ENCODE measurements at regions not wholly inside any gene's neighbourhood (a gene's known extent, or its start where the extent isn't known, plus 50 kb on each side); places are given as distances from the start of the nearest gene placed in this dataset.

- TF ChIP-seq CTCF (IDR thresholded peaks at IDR 0.05; ENCODE audit: extremely low read depth, missing control alignments): no peak
- DNase-seq (ENCODE audit: low spot score): no peak
Measured at GRCh38 chr6:165119231-165120020, 190.0 kb downstream of the C6orf118 start.

- no peak for TF ChIP-seq CTCF (IDR thresholded peaks at IDR 0.05; ENCODE audit: extremely low read depth, missing control alignments)
- no peak for DNase-seq (ENCODE audit: low spot score)
Measured at GRCh38 chr6:165118736-165119135, 190.7 kb downstream of the C6orf118 start.

DNA sequence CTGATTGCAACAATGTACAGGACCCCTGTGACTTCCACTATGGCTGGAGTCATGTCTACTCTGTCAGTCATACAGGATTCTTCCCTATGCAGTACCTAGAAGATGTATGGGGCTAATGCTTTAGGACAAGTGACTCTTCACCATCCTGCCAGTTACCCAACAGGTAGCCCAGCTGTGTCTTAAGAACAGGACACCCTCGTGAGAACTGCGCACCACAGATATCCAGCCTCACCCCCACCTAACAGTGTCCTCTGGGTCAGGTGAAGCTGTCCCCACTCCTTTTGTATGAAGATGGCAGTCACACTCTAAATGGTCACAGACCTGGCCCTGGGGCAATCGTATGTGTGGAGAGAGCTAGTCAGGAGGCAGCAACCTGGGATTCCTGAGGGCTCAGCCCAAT, 191.6 kb downstream of the C6orf118 start:
- no peak for DNase-seq (ENCODE audit: low spot score)

GRCh38 chr6:165117121-165117520, 192.3 kb downstream of the C6orf118 start:
- no peak for DNase-seq (ENCODE audit: low spot score)
- no peak for TF ChIP-seq CTCF (IDR thresholded peaks at IDR 0.05; ENCODE audit: extremely low read depth, missing control alignments)

More for the DNA sequence above, 191.6 kb downstream of the C6orf118 start:
- no peak for TF ChIP-seq CTCF (IDR thresholded peaks at IDR 0.05; ENCODE audit: extremely low read depth, missing control alignments)

GRCh38 chr6:165110860-165111259, 198.5 kb downstream of the C6orf118 start:
- DNase-seq (ENCODE audit: low spot score): no peak
- no peak for TF ChIP-seq CTCF (IDR thresholded peaks at IDR 0.05; ENCODE audit: extremely low read depth, missing control alignments)

DNA sequence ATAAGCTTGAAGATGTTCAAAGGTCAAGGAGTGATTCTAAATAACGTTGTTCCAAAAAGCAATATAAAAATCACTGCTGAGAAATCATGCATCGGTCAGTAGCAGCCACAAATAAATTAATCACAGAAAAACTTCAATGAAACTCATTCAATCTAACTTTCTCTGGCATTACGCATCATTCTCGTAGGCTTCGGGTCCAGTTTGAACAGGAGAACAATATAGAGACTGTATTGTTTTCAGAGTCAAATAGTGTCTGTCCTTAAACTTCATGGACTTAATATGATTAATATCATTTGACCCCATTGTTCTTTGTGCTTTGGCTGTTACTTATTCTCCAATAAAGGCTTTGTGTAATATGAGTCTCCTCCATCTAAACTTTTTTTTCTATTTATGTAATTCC, 200.4 kb downstream of the C6orf118 start:
- no peak for TF ChIP-seq CTCF (IDR thresholded peaks at IDR 0.05; ENCODE audit: extremely low read depth, missing control alignments)
- DNase-seq (ENCODE audit: low spot score): no peak

DNA sequence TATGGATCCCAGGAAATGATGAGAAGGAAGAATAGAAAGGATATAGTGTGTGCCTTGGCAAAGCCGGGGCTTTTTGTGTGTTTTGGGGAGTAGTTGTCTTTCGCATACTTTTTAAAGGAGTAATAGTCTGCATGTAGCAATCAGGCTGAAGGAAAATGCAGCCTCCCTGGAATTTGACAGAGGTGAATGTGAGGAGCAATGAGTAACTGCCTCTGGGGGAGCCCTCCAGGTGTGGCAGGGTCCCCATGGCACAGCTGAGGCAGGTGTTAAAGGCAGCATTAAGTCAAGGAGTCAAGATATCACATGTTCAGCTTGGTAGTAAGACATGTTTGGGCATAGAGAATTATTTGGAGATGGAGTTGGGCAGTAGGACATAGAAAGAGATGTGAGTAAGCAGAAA, 203.1 kb downstream of the C6orf118 start:
- no peak for DNase-seq (ENCODE audit: low spot score)
- no peak for TF ChIP-seq CTCF (IDR thresholded peaks at IDR 0.05; ENCODE audit: extremely low read depth, missing control alignments)

All from GM20000 (cell line).